ENCODE measurements at regions not wholly inside any gene's neighbourhood (a gene's known extent, or its start where the extent isn't known, plus 50 kb on each side); places are given as distances from the start of the nearest gene placed in this dataset.

DNA sequence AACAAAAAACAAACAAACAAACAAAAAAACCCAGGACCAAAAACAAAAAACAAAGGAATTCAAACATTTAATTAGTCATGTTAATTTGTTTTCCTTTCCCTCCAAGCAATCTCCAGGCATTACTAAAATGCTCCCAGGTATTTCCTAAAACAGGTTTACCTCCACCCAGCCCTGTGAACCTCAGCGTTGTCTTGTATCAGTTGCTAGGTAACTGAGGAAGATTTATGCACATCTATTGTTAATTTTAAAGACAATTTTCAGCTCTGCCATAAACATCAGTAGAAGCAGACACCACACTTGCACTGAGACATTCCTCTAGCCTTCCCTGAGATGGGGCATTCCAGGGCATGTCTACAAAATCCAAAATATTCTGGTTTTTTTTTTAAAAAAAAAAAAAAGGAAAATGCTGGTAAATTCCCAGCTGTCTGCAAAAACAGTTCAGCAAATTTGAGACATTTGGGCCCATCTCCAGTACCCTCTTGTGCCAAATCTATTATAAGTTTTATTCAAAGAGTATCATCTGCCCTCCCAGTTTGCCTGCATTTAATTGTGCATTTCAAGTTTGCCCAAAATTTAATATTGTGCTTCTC, 227.6 kb downstream of the ADAMTS9 start:
- no peaks in the 10 kb centered on the region for H3K79me1 ChIP-seq (ENCODE audit: low read depth, low read length)
- no peaks in the 10 kb centered on the region for H3K27me3 ChIP-seq (ENCODE audit: control insufficient read depth in 3 of 3, insufficient read depth in 3 of 3, low read depth in 1 of 3, low read length in 3 of 3)
- no peak overlapping the region for H2BK12ac ChIP-seq (ENCODE audit: low read length)
- no peak overlapping the region for H3K27ac ChIP-seq (replicated peaks; ENCODE audit: low read length)
- H3K23ac ChIP-seq (ENCODE audit: low read depth, low read length, poor library complexity): no peak overlapping the region
- DNase-seq (ENCODE audit: low spot score): no peak
- no peaks in the 10 kb centered on the region for H3K36me3 ChIP-seq (replicated peaks in 1 of 2; ENCODE audit: control insufficient read depth in 2 of 2, insufficient read depth in 2 of 2, low read length in 2 of 2)
- H3K4me2 ChIP-seq (ENCODE audit: insufficient read depth, low read length, poor library complexity, severe bottlenecking): no peak overlapping the region
- H3K4me3 ChIP-seq (ENCODE audit: low read length in 2 of 2): no peak overlapping the region
- H2AFZ ChIP-seq (ENCODE audit: low read length): no peak overlapping the region
- WGBS, 2 donors (ENCODE audit: extremely low coverage in 2 of 2, insufficient read length in 2 of 2, insufficient replicate concordance in 1 of 2): no CpG with 5 or more reads among the region's 1 CpG
- H3K4ac ChIP-seq (ENCODE audit: low read length): no peak overlapping the region
- no peak overlapping the region for H3K14ac ChIP-seq (ENCODE audit: low read length)
- no peak overlapping the region for H4K8ac ChIP-seq (ENCODE audit: low read depth, low read length)
- no peak overlapping the region for H4K91ac ChIP-seq (ENCODE audit: low read depth, low read length, poor library complexity)
- no peak overlapping the region for H3K18ac ChIP-seq (ENCODE audit: low read length)
- no peak overlapping the region for H2AK5ac ChIP-seq (ENCODE audit: low read depth, low read length)
- H2BK15ac ChIP-seq (ENCODE audit: low read length): no peak overlapping the region
- H3K9ac ChIP-seq (ENCODE audit: low read depth, low read length, poor library complexity): no peak overlapping the region
- no peaks in the 10 kb centered on the region for H3K9me3 ChIP-seq (replicated peaks in 1 of 2; ENCODE audit: control insufficient read depth in 2 of 2, insufficient read depth in 1 of 2, low read depth in 1 of 2, low read length in 2 of 2)
- no peak overlapping the region for H2BK120ac ChIP-seq (ENCODE audit: low read depth, low read length)
- no peak overlapping the region for H2BK5ac ChIP-seq (ENCODE audit: low read length)
- peaks cover 10 to 13% of the 10 kb centered on the region in 2 donors for H3K4me1 ChIP-seq (ENCODE audit: control insufficient read depth in 2 of 2, insufficient read depth in 1 of 2, low read depth in 1 of 2, low read length in 2 of 2)

DNA sequence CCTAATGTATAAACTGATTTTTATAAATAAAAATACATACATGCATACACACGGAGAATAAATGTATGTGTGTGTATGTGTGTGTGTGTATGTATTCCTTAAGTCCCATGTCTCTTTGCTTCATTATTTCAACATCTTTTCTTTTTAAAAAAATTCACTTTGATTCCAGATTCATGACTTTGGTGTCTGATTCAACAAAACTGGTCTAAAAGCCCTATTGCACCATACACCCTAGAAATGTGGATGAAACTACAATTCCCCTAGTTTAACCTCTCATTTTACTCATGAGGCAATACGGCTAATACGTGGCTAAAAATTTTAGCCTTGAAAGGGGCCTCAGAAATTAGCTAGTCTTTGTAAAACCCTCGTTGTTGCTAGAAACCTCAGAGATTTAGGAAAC, 228.1 kb downstream of the ADAMTS9 start:
- Histone ChIP-seq H3K4me1 (ENCODE audit: control insufficient read depth in 2 of 2, insufficient read depth in 1 of 2, low read depth in 1 of 2, low read length in 2 of 2) (peaks cover 10 to 16% of the 10 kb centered on the region in 2 donors), H3K14ac (ENCODE audit: low read length) (no peak overlapping the region), H3K4ac (ENCODE audit: low read length) (no peak overlapping the region), H3K79me1 (ENCODE audit: low read depth, low read length) (no peaks in the 10 kb centered on the region), H2AFZ (ENCODE audit: low read length) (no peak overlapping the region), H3K27me3 (ENCODE audit: control insufficient read depth in 3 of 3, insufficient read depth in 3 of 3, low read depth in 1 of 3, low read length in 3 of 3) (no peaks in the 10 kb centered on the region), H2AK5ac (ENCODE audit: low read depth, low read length) (no peak overlapping the region), H3K9ac (ENCODE audit: low read depth, low read length, poor library complexity) (no peak overlapping the region), H4K8ac (ENCODE audit: low read depth, low read length) (no peak overlapping the region), H3K23ac (ENCODE audit: low read depth, low read length, poor library complexity) (no peak overlapping the region), H3K4me3 (ENCODE audit: low read length in 2 of 2) (no peak overlapping the region), H3K9me3 (replicated peaks in 1 of 2; ENCODE audit: control insufficient read depth in 2 of 2, insufficient read depth in 1 of 2, low read depth in 1 of 2, low read length in 2 of 2) (no peaks in the 10 kb centered on the region), H3K27ac (replicated peaks; ENCODE audit: low read length) (no peak overlapping the region), H3K4me2 (ENCODE audit: insufficient read depth, low read length, poor library complexity, severe bottlenecking) (no peak overlapping the region), H2BK12ac (ENCODE audit: low read length) (no peak overlapping the region), H2BK120ac (ENCODE audit: low read depth, low read length) (no peak overlapping the region), H2BK5ac (ENCODE audit: low read length) (no peak overlapping the region), H2BK15ac (ENCODE audit: low read length) (no peak overlapping the region), H4K91ac (ENCODE audit: low read depth, low read length, poor library complexity) (no peak overlapping the region), H3K18ac (ENCODE audit: low read length) (no peak overlapping the region), H3K36me3 (replicated peaks in 1 of 2; ENCODE audit: control insufficient read depth in 2 of 2, insufficient read depth in 2 of 2, low read length in 2 of 2) (no peaks in the 10 kb centered on the region)
- no peak for DNase-seq (ENCODE audit: low spot score)
- WGBS, 2 donors (ENCODE audit: extremely low coverage in 2 of 2, insufficient read length in 2 of 2, insufficient replicate concordance in 1 of 2): no CpG with 5 or more reads among the region's 4 CpGs

DNA sequence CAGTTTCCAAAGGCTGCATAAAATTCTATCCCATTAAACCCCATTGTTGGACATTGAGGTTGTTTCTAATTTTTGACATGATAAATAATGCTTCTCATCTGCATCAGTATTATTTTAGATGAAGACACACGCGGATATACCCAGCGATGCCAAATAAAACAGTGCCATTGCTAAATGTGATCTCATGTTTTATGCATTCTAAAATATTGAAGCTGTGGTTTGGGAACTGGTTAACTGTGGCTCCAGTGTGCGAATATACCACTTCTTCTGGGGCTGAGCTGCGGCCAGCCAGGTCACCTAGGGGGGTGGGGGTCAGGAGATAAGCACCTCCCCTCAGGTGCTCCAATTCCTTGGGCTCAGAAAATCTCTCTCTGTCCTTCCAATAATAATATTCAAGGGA, 230.0 kb downstream of the ADAMTS9 start:
- Histone ChIP-seq H3K4me3 (ENCODE audit: low read length in 2 of 2) (no peak overlapping the region), H3K27me3 (ENCODE audit: control insufficient read depth in 3 of 3, insufficient read depth in 3 of 3, low read depth in 1 of 3, low read length in 3 of 3) (no peaks in the 10 kb centered on the region), H3K27ac (replicated peaks; ENCODE audit: low read length) (no peak overlapping the region), H3K18ac (ENCODE audit: low read length) (no peak overlapping the region), H2BK5ac (ENCODE audit: low read length) (no peak overlapping the region), H3K4me2 (ENCODE audit: insufficient read depth, low read length, poor library complexity, severe bottlenecking) (no peak overlapping the region), H3K14ac (ENCODE audit: low read length) (no peak overlapping the region), H2BK15ac (ENCODE audit: low read length) (no peak overlapping the region), H4K8ac (ENCODE audit: low read depth, low read length) (no peak overlapping the region), H3K36me3 (replicated peaks in 1 of 2; ENCODE audit: control insufficient read depth in 2 of 2, insufficient read depth in 2 of 2, low read length in 2 of 2) (no peaks in the 10 kb centered on the region), H2AK5ac (ENCODE audit: low read depth, low read length) (no peak overlapping the region), H3K4me1 (ENCODE audit: control insufficient read depth in 2 of 2, insufficient read depth in 1 of 2, low read depth in 1 of 2, low read length in 2 of 2) (peaks cover 5 to 20% of the 10 kb centered on the region in 2 donors), H2BK12ac (ENCODE audit: low read length) (no peak overlapping the region), H2AFZ (ENCODE audit: low read length) (no peak overlapping the region), H3K4ac (ENCODE audit: low read length) (no peak overlapping the region), H4K91ac (ENCODE audit: low read depth, low read length, poor library complexity) (no peak overlapping the region), H3K9ac (ENCODE audit: low read depth, low read length, poor library complexity) (no peak overlapping the region), H3K79me1 (ENCODE audit: low read depth, low read length) (no peaks in the 10 kb centered on the region), H3K23ac (ENCODE audit: low read depth, low read length, poor library complexity) (no peak overlapping the region), H2BK120ac (ENCODE audit: low read depth, low read length) (no peak overlapping the region), H3K9me3 (replicated peaks in 1 of 2; ENCODE audit: control insufficient read depth in 2 of 2, insufficient read depth in 1 of 2, low read depth in 1 of 2, low read length in 2 of 2) (no peaks in the 10 kb centered on the region)
- whole genome bisulfite sequencing, 2 donors (ENCODE audit: extremely low coverage in 2 of 2, insufficient read length in 2 of 2, insufficient replicate concordance in 1 of 2): no CpG with 5 or more reads among the region's 5 CpGs
- no peak for DNase-seq (ENCODE audit: low spot score)

DNA sequence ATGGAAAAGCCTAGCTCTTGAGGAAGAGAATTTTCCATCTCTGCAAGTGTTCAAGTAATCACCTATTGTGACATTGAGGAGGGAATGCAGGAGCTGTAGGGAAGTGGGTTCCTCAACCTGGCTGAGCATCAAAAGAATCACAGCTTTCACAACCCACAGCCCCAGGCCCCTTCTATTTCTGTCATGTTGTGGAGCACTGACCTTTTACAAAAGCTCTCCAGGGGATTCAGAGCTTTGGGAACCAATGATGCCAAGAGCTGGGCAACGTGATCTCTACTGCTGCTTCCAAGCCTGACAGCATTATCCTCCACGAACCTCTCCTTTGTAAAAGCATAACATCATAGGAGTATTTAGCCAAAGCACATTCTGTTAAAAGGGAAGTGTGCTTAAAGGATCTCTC, 231.1 kb downstream of the ADAMTS9 start:
- H4K91ac ChIP-seq (ENCODE audit: low read depth, low read length, poor library complexity): no peak overlapping the region
- H2BK120ac ChIP-seq (ENCODE audit: low read depth, low read length): no peak overlapping the region
- no peak overlapping the region for H3K9ac ChIP-seq (ENCODE audit: low read depth, low read length, poor library complexity)
- no peak for DNase-seq (ENCODE audit: low spot score)
- H3K4me2 ChIP-seq (ENCODE audit: insufficient read depth, low read length, poor library complexity, severe bottlenecking): no peak overlapping the region
- H3K27ac ChIP-seq (replicated peaks; ENCODE audit: low read length): no peak overlapping the region
- H3K9me3 ChIP-seq (replicated peaks in 1 of 2; ENCODE audit: control insufficient read depth in 2 of 2, insufficient read depth in 1 of 2, low read depth in 1 of 2, low read length in 2 of 2): no peaks in the 10 kb centered on the region
- no peak overlapping the region for H3K18ac ChIP-seq (ENCODE audit: low read length)
- no peak overlapping the region for H2BK15ac ChIP-seq (ENCODE audit: low read length)
- WGBS, 2 donors (ENCODE audit: extremely low coverage in 2 of 2, insufficient read length in 2 of 2, insufficient replicate concordance in 1 of 2): no CpG with 5 or more reads among the region's 2 CpGs
- no peak overlapping the region for H2AK5ac ChIP-seq (ENCODE audit: low read depth, low read length)
- no peak overlapping the region for H4K8ac ChIP-seq (ENCODE audit: low read depth, low read length)
- no peaks in the 10 kb centered on the region for H3K36me3 ChIP-seq (replicated peaks in 1 of 2; ENCODE audit: control insufficient read depth in 2 of 2, insufficient read depth in 2 of 2, low read length in 2 of 2)
- H3K4me3 ChIP-seq (ENCODE audit: low read length in 2 of 2): no peak overlapping the region
- H2BK12ac ChIP-seq (ENCODE audit: low read length): no peak overlapping the region
- no peak overlapping the region for H3K23ac ChIP-seq (ENCODE audit: low read depth, low read length, poor library complexity)
- H3K79me1 ChIP-seq (ENCODE audit: low read depth, low read length): no peaks in the 10 kb centered on the region
- H3K14ac ChIP-seq (ENCODE audit: low read length): no peak overlapping the region
- H2BK5ac ChIP-seq (ENCODE audit: low read length): no peak overlapping the region
- H2AFZ ChIP-seq (ENCODE audit: low read length): no peak overlapping the region
- peaks cover 5 to 20% of the 10 kb centered on the region in 2 donors for H3K4me1 ChIP-seq (ENCODE audit: control insufficient read depth in 2 of 2, insufficient read depth in 1 of 2, low read depth in 1 of 2, low read length in 2 of 2)
- H3K4ac ChIP-seq (ENCODE audit: low read length): no peak overlapping the region
- H3K27me3 ChIP-seq (ENCODE audit: control insufficient read depth in 3 of 3, insufficient read depth in 3 of 3, low read depth in 1 of 3, low read length in 3 of 3): no peaks in the 10 kb centered on the region
